HG03432 (cell line): ENCODE measurements at regions not wholly inside any gene's neighbourhood (a gene's known extent, or its start where the extent isn't known, plus 50 kb on each side); places are given as distances from the start of the nearest gene placed in this dataset.
A peak's percentile ranks its signal among the peaks of the same experiment; 100 is the strongest.

ENCODE experiments used
- ATAC-seq: cut with Tn5 transposase; IDR thresholded peaks from one replicate; pipeline ENCODE4 v1.9.1; 2021; ENCODE audit warnings: mild to moderate bottlenecking, moderate library complexity; ENCODE audit not compliant: unreplicated experiment

DNA sequence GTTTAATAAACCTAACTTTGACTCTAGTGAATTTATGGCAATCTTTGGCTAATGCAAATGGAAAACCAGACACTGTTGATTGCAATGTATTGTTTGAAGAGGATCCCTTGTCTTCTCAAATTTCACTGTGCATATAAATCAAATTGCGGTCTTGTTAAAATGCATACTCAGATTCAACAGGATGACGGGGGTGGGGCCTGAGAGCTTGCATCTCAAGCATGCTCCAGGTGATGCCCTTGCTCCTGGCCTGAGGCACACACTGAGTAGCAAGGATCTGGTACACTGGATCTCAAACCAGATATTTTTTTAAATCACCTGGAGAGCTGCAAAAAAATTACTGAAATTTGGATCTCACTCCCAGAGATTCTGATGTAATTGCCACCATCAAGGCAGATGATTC, 463.7 kb downstream of the DNAH5 start:
- no peak for ATAC-seq

GRCh38 chr5:13478831-13479465, 465.5 kb downstream of the DNAH5 start:
- peak; percentile 79 for ATAC-seq

DNA sequence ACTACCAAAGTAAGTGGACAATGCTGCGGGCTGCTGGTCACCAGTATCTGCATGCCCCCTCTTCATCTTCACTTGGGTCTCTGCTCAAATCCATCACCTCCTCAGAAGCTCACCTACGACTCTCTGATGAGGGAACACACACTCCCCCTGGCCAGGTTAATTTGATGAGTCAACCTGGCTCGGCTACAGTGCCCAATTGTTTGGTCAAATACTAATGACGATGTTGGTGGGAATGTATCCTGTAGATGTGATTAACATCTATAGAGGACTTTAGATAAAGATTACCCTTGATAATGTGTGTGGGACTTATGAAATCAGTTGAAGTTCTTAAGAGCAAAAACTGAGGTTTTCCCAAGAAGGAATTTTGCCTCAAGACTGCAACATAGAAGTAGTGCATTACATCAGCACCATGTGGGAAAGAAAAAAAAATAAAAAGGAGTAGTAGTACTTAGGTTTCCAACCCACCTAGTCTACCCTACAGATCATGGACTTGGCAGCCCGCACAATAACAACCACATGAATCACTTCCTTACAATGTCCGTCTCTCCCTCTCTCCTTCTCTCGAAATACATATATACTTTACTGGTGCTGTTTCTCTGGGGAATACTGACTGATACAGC, 467.3 kb downstream of the DNAH5 start:
- ATAC-seq, result no peak

- no peak for ATAC-seq
These were observed 471.6 kb downstream of the DNAH5 start for GRCh38 chr5:13472842-13473241.

GRCh38 chr5:13470975-13471374, 473.5 kb downstream of the DNAH5 start:
- ATAC-seq, result no peak

GRCh38 chr5:13470263-13470662, 474.2 kb downstream of the DNAH5 start:
- no peak for ATAC-seq

DNA sequence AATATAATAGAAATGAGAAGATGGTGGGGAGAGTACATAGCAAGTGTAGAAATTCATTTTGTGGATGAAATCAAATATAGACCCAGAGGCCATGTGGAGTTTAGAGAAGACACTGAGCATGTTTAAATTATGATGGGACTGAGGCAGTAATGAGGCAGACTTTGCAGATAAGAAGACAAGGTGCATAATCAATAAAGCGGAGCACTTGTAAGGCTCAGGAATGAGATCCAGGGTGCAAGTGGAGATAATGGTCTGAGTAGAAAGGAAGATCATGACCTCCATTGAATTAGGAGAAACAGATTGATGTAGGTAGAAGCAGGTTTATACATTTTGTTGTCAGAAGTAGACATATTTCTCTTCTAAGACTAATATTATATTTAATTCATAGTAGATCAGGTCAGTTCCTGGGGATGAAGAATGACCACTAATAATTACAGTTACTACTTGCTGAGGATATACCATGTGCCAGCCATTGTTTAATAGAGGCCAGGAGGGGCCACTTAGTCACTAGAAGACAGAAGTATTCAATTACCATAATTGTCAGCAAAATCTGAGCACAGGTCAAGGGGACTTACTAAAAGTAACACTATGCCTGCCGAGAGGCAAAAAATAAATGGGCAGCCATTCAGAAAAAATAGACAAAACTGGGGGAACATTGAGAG, 479.8 kb downstream of the DNAH5 start:
- ATAC-seq, result no peak

DNA sequence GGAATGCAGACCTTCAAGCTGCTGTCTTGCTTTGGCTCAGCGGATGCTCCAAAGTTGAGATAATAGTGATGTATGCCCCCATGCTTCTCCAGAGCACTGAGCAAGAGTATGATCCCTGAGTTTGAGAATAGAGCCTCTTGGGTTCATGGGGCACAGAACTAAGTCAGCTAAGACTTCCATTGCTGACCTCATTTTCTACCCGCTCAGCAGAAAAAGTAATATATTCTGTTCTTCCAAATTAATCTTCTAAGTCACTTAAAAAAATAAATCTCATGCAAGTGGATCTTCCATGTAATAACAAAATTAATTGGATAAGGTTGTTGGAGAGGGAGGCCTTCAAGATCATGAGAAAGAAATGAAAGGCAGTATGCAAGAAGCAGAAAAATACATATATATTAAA, 483.9 kb downstream of the DNAH5 start:
- no peak for ATAC-seq

DNA sequence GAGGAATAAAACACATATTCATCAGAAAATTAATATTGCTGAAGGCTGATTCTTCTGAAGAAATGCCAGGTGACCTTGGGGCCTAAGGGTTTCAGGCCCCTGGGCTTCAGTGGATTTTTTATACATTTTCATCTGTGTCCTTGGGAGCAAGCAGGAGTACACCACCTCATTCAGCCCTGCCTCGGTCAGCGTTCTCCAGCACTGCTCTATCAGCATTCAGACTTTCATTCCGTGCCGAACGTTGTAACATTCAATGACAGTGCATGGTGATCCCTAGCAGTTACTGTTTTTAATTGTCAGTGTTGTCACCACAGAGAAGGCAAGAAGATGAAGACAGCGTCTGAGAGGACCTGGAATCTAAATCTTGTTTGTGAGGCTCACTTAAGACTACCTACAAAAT, 490.4 kb downstream of the DNAH5 start:
- no peak for ATAC-seq

- no peak for ATAC-seq
These were observed 495.6 kb downstream of the DNAH5 start for GRCh38 chr5:13448843-13449242.

DNA sequence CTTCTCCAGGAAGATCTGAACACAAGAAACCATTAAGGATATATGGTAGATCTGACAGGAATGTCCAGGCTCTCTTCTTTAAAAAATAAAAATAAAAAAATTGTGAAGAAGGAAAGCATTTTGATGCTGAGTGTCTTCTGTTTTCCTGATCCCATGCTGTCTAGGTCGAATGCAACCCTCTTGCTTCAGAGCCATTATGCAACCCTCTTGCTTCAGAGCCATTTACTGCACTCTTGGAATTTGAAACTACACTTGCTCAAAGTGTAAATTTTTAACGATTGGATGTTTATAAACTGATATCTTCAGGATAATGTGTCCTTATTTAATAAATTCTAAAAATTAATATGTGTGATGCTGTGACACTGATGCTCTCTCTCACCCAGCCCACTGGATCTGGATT, 505.1 kb downstream of the DNAH5 start:
- ATAC-seq, result no peak

- no peak for ATAC-seq
These were observed 516.5 kb downstream of the DNAH5 start for GRCh38 chr5:13427827-13428557.

DNA sequence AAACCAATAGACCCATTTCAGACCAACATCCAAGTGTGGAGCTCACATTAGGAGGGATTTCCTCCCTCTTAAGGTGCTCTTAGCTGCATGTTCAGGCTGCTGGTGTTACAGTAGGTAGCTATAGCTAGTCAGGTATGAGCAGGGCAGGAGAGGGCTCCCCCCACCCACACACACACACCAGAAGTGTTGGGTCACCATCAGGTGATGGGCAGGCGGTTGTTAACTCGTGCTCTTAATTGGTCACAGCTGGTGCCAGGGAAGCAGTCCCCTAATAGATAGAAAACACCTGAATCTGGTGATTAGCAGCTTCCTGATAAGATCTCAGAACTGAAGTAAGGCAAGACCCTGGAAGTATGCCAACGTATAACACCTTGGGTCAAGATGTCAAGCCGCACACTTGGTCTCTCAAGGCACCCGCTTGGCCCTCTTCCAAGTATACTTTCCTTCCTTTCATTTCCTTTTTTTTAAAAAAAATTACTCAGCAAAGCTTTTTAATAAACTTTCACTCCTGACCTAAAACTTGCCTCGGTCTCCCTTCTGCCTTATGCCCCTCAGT, 532.4 kb downstream of the DNAH5 start:
- ATAC-seq, result no peak

GRCh38 chr5:13408616-13409015, 535.9 kb downstream of the DNAH5 start:
- ATAC-seq, result no peak

- no peak for ATAC-seq
These were observed 541.1 kb downstream of the DNAH5 start for GRCh38 chr5:13403351-13403750.

DNA sequence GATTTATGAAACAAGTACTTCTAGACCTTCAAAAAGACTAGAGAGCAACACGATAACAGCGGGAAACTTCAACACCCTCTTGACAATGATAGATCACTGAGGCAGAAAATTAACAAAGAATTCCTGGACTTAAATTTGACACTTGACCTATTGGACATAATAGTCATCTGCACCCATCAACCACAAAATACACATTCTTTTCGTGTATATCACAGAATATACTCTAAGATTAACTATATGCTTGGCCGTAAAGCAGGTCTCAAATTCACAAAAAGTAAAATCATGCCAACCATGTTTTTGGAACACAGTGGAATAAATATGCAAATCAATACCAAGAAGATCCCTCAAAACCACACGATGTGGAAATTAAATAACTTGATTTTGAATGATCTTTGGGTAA, 559.4 kb downstream of the DNAH5 start:
- ATAC-seq, result no peak

GRCh38 chr5:13382232-13382631, 562.3 kb downstream of the DNAH5 start:
- no peak for ATAC-seq

DNA sequence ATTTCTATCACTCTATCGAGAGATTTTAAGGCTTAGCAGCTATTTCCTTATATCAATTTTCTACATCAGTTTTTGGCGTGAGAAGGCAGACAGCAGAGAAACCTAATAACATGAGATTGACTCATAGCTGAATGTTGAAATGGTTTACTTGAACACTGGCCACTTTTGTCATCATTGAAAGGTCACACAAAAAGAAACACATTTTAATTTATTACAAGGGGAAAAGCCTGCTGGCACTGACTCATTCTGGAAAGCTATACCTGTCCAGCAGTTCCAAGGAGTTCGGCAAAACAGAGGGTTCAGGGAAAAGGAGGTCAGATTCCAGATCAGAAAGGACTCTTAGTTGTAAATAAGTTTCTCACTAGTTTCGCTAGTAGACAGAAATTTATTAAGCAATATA, 566.4 kb downstream of the DNAH5 start:
- no peak for ATAC-seq

- ATAC-seq, result no peak
These were observed 585.1 kb downstream of the DNAH5 start for GRCh38 chr5:13359344-13359743.

DNA sequence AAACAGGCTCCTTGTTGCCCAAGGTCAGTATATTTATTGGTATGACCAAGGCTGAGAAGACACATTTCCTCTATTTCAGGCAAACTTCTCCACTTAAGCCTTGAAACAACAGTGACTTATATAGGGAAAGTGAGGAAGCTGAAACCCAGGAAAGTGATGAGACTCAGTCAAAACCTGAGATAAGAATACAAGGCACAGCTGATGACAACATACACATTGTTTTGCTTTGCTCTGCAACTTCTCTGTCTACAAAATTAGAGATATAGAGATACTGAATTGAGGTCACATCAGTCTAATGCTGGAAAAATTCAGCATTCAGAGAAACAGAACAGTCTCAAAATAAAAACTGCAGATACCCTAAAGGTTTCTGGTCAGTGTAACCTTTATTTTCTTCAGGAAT, 586.1 kb downstream of the DNAH5 start:
- no peak for ATAC-seq

GRCh38 chr5:13357929-13358328, 586.6 kb downstream of the DNAH5 start:
- ATAC-seq, result no peak

DNA sequence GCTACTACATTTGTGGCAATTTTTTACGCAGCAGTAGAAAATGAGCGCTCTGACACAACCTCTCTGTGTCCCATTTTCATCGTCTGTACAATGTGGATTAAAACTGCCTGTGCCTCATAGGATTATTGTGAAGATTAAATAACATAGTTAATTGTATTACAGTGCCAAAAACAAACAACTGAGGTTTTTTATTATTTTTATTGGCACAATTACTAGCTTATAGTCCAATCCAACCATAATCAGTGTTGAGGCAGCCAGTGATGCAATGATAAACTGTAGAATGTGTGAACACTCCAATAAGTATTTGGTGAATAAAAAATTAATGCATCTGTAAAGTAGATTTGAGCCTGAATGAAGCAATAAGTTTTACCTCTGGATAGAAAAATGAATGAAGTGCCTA, 588.3 kb downstream of the DNAH5 start:
- no peak for ATAC-seq
